ENCODE measurements at regions not wholly inside any gene's neighbourhood (a gene's known extent, or its start where the extent isn't known, plus 50 kb on each side); places are given as distances from the start of the nearest gene placed in this dataset.

GRCh38 chr2:195477248-195477995, 179.6 kb upstream of the SLC39A10 start:
- no peak for TF ChIP-seq CTCF (IDR thresholded peaks at IDR 0.05)
- no peak for TF ChIP-seq SMC3 (IDR thresholded peaks at IDR 0.05; ENCODE audit: low read depth, low read length)
- TF ChIP-seq MAX (IDR thresholded peaks at IDR 0.05; ENCODE audit: low read depth) = no peak
- TF ChIP-seq REST (IDR thresholded peaks at IDR 0.05; ENCODE audit: low read depth, low read length) = no peak
- TF ChIP-seq EP300 (IDR thresholded peaks at IDR 0.05; ENCODE audit: borderline replicate concordance in 1 of 2, low read depth in 1 of 2, low read length in 1 of 2) = peak; percentile 53 to 98
- TF ChIP-seq CHD2 (IDR thresholded peaks at IDR 0.05; ENCODE audit: low read length, partially characterized antibody) = no peak
- no peak for TF ChIP-seq RCOR1 (IDR thresholded peaks at IDR 0.05; ENCODE audit: low read length)
